Suprapubic skin (tissue), 4 donors: ENCODE measurements at regions not wholly inside any gene's neighbourhood (a gene's known extent, or its start where the extent isn't known, plus 50 kb on each side); places are given as distances from the start of the nearest gene placed in this dataset.

Source experiments
- DNase-seq, 2 donors: peaks; one replicate each; pipeline ENCODE4 v3.0.0-alpha.2; 2019; ENCODE audit warnings: low spot score in 2 of 2
- H3K27ac ChIP-seq: fragments of 200-600 bp; sonication (generic); one replicate; pipeline ENCODE4 v1.5.1; 2019
- H3K27me3 ChIP-seq: fragments of 200-600 bp; sonication (generic); one replicate; pipeline ENCODE4 v1.5.1; 2019
- H3K36me3 ChIP-seq: fragments of 200-600 bp; sonication (generic); one replicate; pipeline ENCODE4 v1.5.1; 2019
- H3K4me1 ChIP-seq: fragments of 200-600 bp; sonication (generic); one replicate; pipeline ENCODE4 v1.5.1; 2019
- H3K4me3 ChIP-seq: fragments of 200-600 bp; sonication (generic); one replicate; pipeline ENCODE4 v1.5.1; 2019; ENCODE audit warnings: mild to moderate bottlenecking
- H3K9me3 ChIP-seq: fragments of 200-600 bp; sonication (generic); one replicate; pipeline ENCODE4 v1.5.1; 2019
- CTCF ChIP-seq, 2 donors: fragments of 200-600 bp in 1 of 2; fragments of 450-650 bp in 1 of 2; sonication (generic) in 1 of 2; IDR thresholded peaks; one replicate each; pipeline ENCODE4 v1.5.1; 2016 to 2019; ENCODE audit warnings: antibody characterized with exemption in 2 of 2, mild to moderate bottlenecking in 1 of 2, moderate library complexity in 1 of 2
- EP300 ChIP-seq: sonication (generic); formaldehyde crosslinking; IDR thresholded peaks from one replicate; pipeline ENCODE4 v1.6.1; 2017; ENCODE audit warnings: antibody characterized with exemption
- POLR2A ChIP-seq, 2 donors: fragments of 450-650 bp; IDR thresholded peaks; one replicate each; pipeline ENCODE4 v1.6.1; 2017; ENCODE audit warnings: antibody characterized with exemption in 2 of 2, mild to moderate bottlenecking in 2 of 2, moderate library complexity in 2 of 2
- POLR2AphosphoS5 ChIP-seq, 3 donors: sonication (generic); formaldehyde crosslinking; IDR thresholded peaks; one replicate each; pipeline ENCODE4 v1.6.1; 2017; ENCODE audit warnings: antibody characterized with exemption in 3 of 3
- WGBS: methylation state at CpG from one replicate; pipeline ENCODE4 v1.1.5; 2018; 5-methylcytosine and 5-hydroxymethylcytosine counted together

- Histone ChIP-seq H3K9me3 (no peaks in the 10 kb centered on the region), H3K27ac (no peak overlapping the region), H3K4me1 (no peaks in the 10 kb centered on the region), H3K27me3 (no peaks in the 10 kb centered on the region), H3K36me3 (no peaks in the 10 kb centered on the region), H3K4me3 (no peak overlapping the region)
- no peak for DNase-seq
- TF ChIP-seq EP300 (no peak), POLR2A (IDR thresholded peaks at IDR 0.05) (no peak), POLR2AphosphoS5 (IDR thresholded peaks at IDR 0.05) (no peak), CTCF (IDR thresholded peaks at IDR 0.05) (no peak)
These were observed 116.1 kb upstream of the CMC1 start for GRCh38 chr3:28125342-28125741.

- TF ChIP-seq POLR2AphosphoS5 (IDR thresholded peaks at IDR 0.05) (no peak), EP300 (no peak), CTCF (IDR thresholded peaks at IDR 0.05) (no peak), POLR2A (IDR thresholded peaks at IDR 0.05) (no peak)
- H3K27me3 ChIP-seq = no peaks in the 10 kb centered on the region
- 87% methylated on average over 2 of the region's 2 CpGs for WGBS
- DNase-seq = no peak
- no peak overlapping the region for H3K27ac ChIP-seq
- H3K4me3 ChIP-seq = no peak overlapping the region
- H3K36me3 ChIP-seq = no peaks in the 10 kb centered on the region
- H3K9me3 ChIP-seq = no peaks in the 10 kb centered on the region
- H3K4me1 ChIP-seq = no peaks in the 10 kb centered on the region
These were observed 110.6 kb upstream of the CMC1 start for GRCh38 chr3:28130836-28131235.

- no peak for DNase-seq
These were observed 108.5 kb upstream of the CMC1 start for GRCh38 chr3:28132941-28133340.

GRCh38 chr3:28134198-28134597 lies 107.2 kb upstream of the CMC1 start:
- H3K27me3 ChIP-seq = no peaks in the 10 kb centered on the region
- H3K27ac ChIP-seq = no peak overlapping the region
- no peak for TF ChIP-seq POLR2A (IDR thresholded peaks at IDR 0.05)
- TF ChIP-seq POLR2AphosphoS5 (IDR thresholded peaks at IDR 0.05) = no peak
- no peak for TF ChIP-seq EP300
- TF ChIP-seq CTCF (IDR thresholded peaks at IDR 0.05) = no peak
- no peaks in the 10 kb centered on the region for H3K9me3 ChIP-seq
- DNase-seq = no peak
- WGBS = 85% methylated on average over 1 of the region's 1 CpG
- no peak overlapping the region for H3K4me3 ChIP-seq
- H3K4me1 ChIP-seq = no peaks in the 10 kb centered on the region
- no peaks in the 10 kb centered on the region for H3K36me3 ChIP-seq

More at GRCh38 chr3:28132941-28133340, 108.5 kb upstream of the CMC1 start:
- no peaks in the 10 kb centered on the region for H3K36me3 ChIP-seq
- no peaks in the 10 kb centered on the region for H3K9me3 ChIP-seq
- no peak for TF ChIP-seq POLR2AphosphoS5 (IDR thresholded peaks at IDR 0.05)
- no peaks in the 10 kb centered on the region for H3K4me1 ChIP-seq
- H3K4me3 ChIP-seq = no peak overlapping the region
- no peak overlapping the region for H3K27ac ChIP-seq
- 67% methylated on average over 5 of the region's 5 CpGs for WGBS
- no peaks in the 10 kb centered on the region for H3K27me3 ChIP-seq

GRCh38 chr3:28134792-28135375 lies 106.5 kb upstream of the CMC1 start:
- H3K4me3 ChIP-seq = no peak overlapping the region
- TF ChIP-seq POLR2AphosphoS5 (IDR thresholded peaks at IDR 0.05) = no peak
- TF ChIP-seq EP300 = no peak
- no peak for TF ChIP-seq CTCF (IDR thresholded peaks at IDR 0.05)
- TF ChIP-seq POLR2A (IDR thresholded peaks at IDR 0.05) = no peak
- no peaks in the 10 kb centered on the region for H3K36me3 ChIP-seq
- no peak overlapping the region for H3K27ac ChIP-seq
- no peaks in the 10 kb centered on the region for H3K4me1 ChIP-seq
- 75% methylated on average over 3 of the region's 3 CpGs for WGBS
- H3K27me3 ChIP-seq = no peaks in the 10 kb centered on the region
- no peak for DNase-seq
- no peaks in the 10 kb centered on the region for H3K9me3 ChIP-seq
